Keratinocyte (primary cell): ENCODE measurements at regions not wholly inside any gene's neighbourhood (a gene's known extent, or its start where the extent isn't known, plus 50 kb on each side); places are given as distances from the start of the nearest gene placed in this dataset.

ENCODE experiments used
- DNase-seq: peaks from one replicate; pipeline ENCODE4 v3.0.0-alpha.2; 2011; ENCODE audit warnings: low read depth, missing footprints, low spot score
- FAIRE-seq: peaks from 2 replicates; lab custom pipeline; 2011; peaks lifted over from hg19 to GRCh38; lab: Jason Lieb, UNC
- H2AFZ ChIP-seq: 2 replicates; pipeline ENCODE4 v1.6.0; 2012; ENCODE audit warnings: low read length, control low read depth, inconsistent platforms; ENCODE audit not compliant: control insufficient read depth
- H3K27ac ChIP-seq: 2 replicates; pipeline ENCODE4 v1.5.1; 2011; ENCODE audit warnings: low read length; ENCODE audit not compliant: control insufficient read depth, insufficient read depth
- H3K27me3 ChIP-seq: 3 replicates; pipeline ENCODE4 v1.6.0; 2011; ENCODE audit warnings: low read length; ENCODE audit not compliant: control insufficient read depth, insufficient read depth; ENCODE audit errors: extremely low read depth
- H3K36me3 ChIP-seq, 2 experiments: 2 replicates in 1 of 2; 3 replicates in 1 of 2; pipeline ENCODE4 v1.5.1; 2011; ENCODE audit warnings: low read length in 2 of 2, mild to moderate bottlenecking in 1 of 2; ENCODE audit not compliant: control insufficient read depth in 2 of 2, insufficient read depth in 2 of 2; ENCODE audit errors: extremely low read depth in 1 of 2
- H3K4me1 ChIP-seq: 3 replicates; pipeline ENCODE4 v1.5.1; 2011; ENCODE audit warnings: low read length; ENCODE audit not compliant: control insufficient read depth, insufficient read depth; ENCODE audit errors: extremely low read depth
- H3K4me2 ChIP-seq: 3 replicates; pipeline ENCODE4 v1.6.0; 2011; ENCODE audit warnings: low read depth, low read length; ENCODE audit not compliant: control insufficient read depth, insufficient read depth; ENCODE audit errors: extremely low read depth
- H3K4me3 ChIP-seq, 3 experiments: fragments of 200-600 bp in 1 of 3; sonication (generic) in 1 of 3; 2 replicates in 2 of 3; 3 replicates in 1 of 3; pipeline ENCODE4 v1.5.1; 2011 to 2016; ENCODE audit warnings: low read length in 3 of 3, mild to moderate bottlenecking in 3 of 3, control low read depth in 2 of 3, inconsistent platforms in 1 of 3, low read depth in 1 of 3, mixed read lengths in 1 of 3, mixed run types in 1 of 3, moderate library complexity in 1 of 3; ENCODE audit not compliant: control insufficient read depth in 2 of 3, insufficient read depth in 2 of 3; ENCODE audit errors: extremely low read depth in 1 of 3
- H3K79me2 ChIP-seq: 2 replicates; pipeline ENCODE4 v1.6.0; 2012; ENCODE audit warnings: low read length; ENCODE audit not compliant: control insufficient read depth, insufficient read depth
- H3K9ac ChIP-seq: 3 replicates; pipeline ENCODE4 v1.6.0; 2011; ENCODE audit warnings: low read length; ENCODE audit not compliant: control insufficient read depth, insufficient read depth; ENCODE audit errors: extremely low read depth
- H3K9me1 ChIP-seq: 3 replicates; pipeline ENCODE4 v1.6.0; 2011; ENCODE audit warnings: low read length; ENCODE audit not compliant: control insufficient read depth, insufficient read depth; ENCODE audit errors: extremely low read depth
- H3K9me3 ChIP-seq: 2 replicates; pipeline ENCODE4 v1.5.1; 2012; ENCODE audit warnings: low read depth, low read length; ENCODE audit not compliant: control insufficient read depth
- H4K20me1 ChIP-seq: 3 replicates; pipeline ENCODE4 v1.6.0; 2011; ENCODE audit warnings: low read length; ENCODE audit not compliant: control insufficient read depth, insufficient read depth; ENCODE audit errors: extremely low read depth
- CTCF ChIP-seq, 3 experiments: IDR thresholded peaks in 1 of 3; conservative IDR thresholded peaks in 1 of 3; optimal IDR thresholded peaks in 1 of 3; 2 replicates in 2 of 3; 3 replicates in 1 of 3; pipeline versions ENCODE3 to v1.5.1; 2011; ENCODE audit warnings: low read length in 3 of 3, mild to moderate bottlenecking in 3 of 3, moderate library complexity in 2 of 3, control low read depth in 1 of 3, inconsistent platforms in 1 of 3; ENCODE audit not compliant: insufficient read depth in 2 of 3; ENCODE audit errors: extremely low read depth in 1 of 3
- EZH2 ChIP-seq: IDR thresholded peaks from one replicate; pipeline ENCODE4 v1.6.1; 2012; ENCODE audit warnings: inconsistent platforms, mild to moderate bottlenecking, low read length, moderate library complexity
- dilution Hi-C: fragments of 300-500 bp; cut with MboI; formaldehyde crosslinking; loops from one replicate; pipeline ENCODE4 v1.7.0; 2020; ENCODE audit warnings: low sequenced_read_pairs; ENCODE audit not compliant: extremely low pct_ligation_motif_present

GRCh38 chr5:171646102-171647042 is 139.2 kb upstream of the SMIM23 start:
- FAIRE-seq (no peak), DNase-seq (no peak)
- H3K4me3 ChIP-seq: no peak overlapping the region
- H3K9me1 ChIP-seq: no peaks in the 10 kb centered on the region
- no peaks in the 10 kb centered on the region for H4K20me1 ChIP-seq
- H3K9me3 ChIP-seq: no peaks in the 10 kb centered on the region
- H3K36me3 ChIP-seq: no peaks in the 10 kb centered on the region
- H3K27ac ChIP-seq: no peak overlapping the region
- no peak overlapping the region for H3K4me2 ChIP-seq
- peaks cover 6% of the 10 kb centered on the region for H3K4me1 ChIP-seq
- H2AFZ ChIP-seq: no peak overlapping the region
- no peak for TF ChIP-seq CTCF (optimal IDR thresholded peaks at IDR 0.05 in 1 of 3, IDR thresholded peaks at IDR 0.05 in 1 of 3, conservative IDR thresholded peaks at IDR 0.05 in 1 of 3; ENCODE audit: extremely low read depth in 1 of 3, insufficient read depth in 2 of 3, low read length in 3 of 3)
- no peak for TF ChIP-seq EZH2
- no peak overlapping the region for H3K9ac ChIP-seq
- H3K79me2 ChIP-seq: no peaks in the 10 kb centered on the region
- no peaks in the 10 kb centered on the region for H3K27me3 ChIP-seq
- dilution Hi-C loops: no loop called here

GRCh38 chr5:171647043-171647903 is 138.3 kb upstream of the SMIM23 start:
- Histone ChIP-seq H3K4me2 (no peak overlapping the region), H3K36me3 (no peaks in the 10 kb centered on the region), H3K4me1 (peaks cover 6% of the 10 kb centered on the region), H3K27me3 (no peaks in the 10 kb centered on the region), H3K27ac (no peak overlapping the region), H4K20me1 (no peaks in the 10 kb centered on the region), H2AFZ (peak overlapping the region; percentile 32), H3K79me2 (no peaks in the 10 kb centered on the region), H3K9me1 (no peaks in the 10 kb centered on the region), H3K9me3 (no peaks in the 10 kb centered on the region), H3K4me3 (no peak overlapping the region), H3K9ac (no peak overlapping the region)
- peak in 2 of 3 experiments; percentile 16 to 41 for TF ChIP-seq CTCF (optimal IDR thresholded peaks at IDR 0.05 in 1 of 3, IDR thresholded peaks at IDR 0.05 in 1 of 3, conservative IDR thresholded peaks at IDR 0.05 in 1 of 3; ENCODE audit: extremely low read depth in 1 of 3, insufficient read depth in 2 of 3, low read length in 3 of 3)
- no peak for TF ChIP-seq EZH2
- FAIRE-seq: peak; percentile 75
- dilution Hi-C loops: no loop called here
- DNase-seq: peak; percentile 2
